ENCODE measurements at regions not wholly inside any gene's neighbourhood (a gene's known extent, or its start where the extent isn't known, plus 50 kb on each side); places are given as distances from the start of the nearest gene placed in this dataset.

- DNase-seq: no peak
Observed at GRCh38 chr5:89445106-89445745, 562.2 kb upstream of the MEF2C start.

- no peak for DNase-seq
Observed at GRCh38 chr5:89444088-89444487, 561.1 kb upstream of the MEF2C start.

GRCh38 chr5:89443508-89443907 lies 560.5 kb upstream of the MEF2C start:
- DNase-seq: no peak

GRCh38 chr5:89441965-89442364 lies 559.0 kb upstream of the MEF2C start:
- no peak for DNase-seq

GRCh38 chr5:89440670-89441069 lies 557.7 kb upstream of the MEF2C start:
- no peak for DNase-seq

GRCh38 chr5:89437450-89438435 lies 554.8 kb upstream of the MEF2C start:
- DNase-seq: no peak

- no peak for DNase-seq
Observed at GRCh38 chr5:89436464-89436863, 553.5 kb upstream of the MEF2C start.

- DNase-seq: no peak
Observed at GRCh38 chr5:89435347-89435746, 552.4 kb upstream of the MEF2C start.

GRCh38 chr5:89428624-89429023 lies 545.6 kb upstream of the MEF2C start:
- no peak for DNase-seq

GRCh38 chr5:89425062-89425461 lies 542.1 kb upstream of the MEF2C start:
- DNase-seq: no peak

GRCh38 chr5:89421035-89421434 lies 538.1 kb upstream of the MEF2C start:
- DNase-seq: peak; percentile 1

GRCh38 chr5:89418407-89419085 lies 535.6 kb upstream of the MEF2C start:
- DNase-seq: no peak

- DNase-seq: no peak
Observed at GRCh38 chr5:89417990-89418389, 535.0 kb upstream of the MEF2C start.

- no peak for DNase-seq
Observed at GRCh38 chr5:89417515-89417914, 534.5 kb upstream of the MEF2C start.

GRCh38 chr5:89411891-89412290 lies 528.9 kb upstream of the MEF2C start:
- DNase-seq: no peak

- DNase-seq: no peak
Observed at GRCh38 chr5:89407054-89407453, 524.1 kb upstream of the MEF2C start.

- no peak for DNase-seq
Observed at GRCh38 chr5:89401659-89402058, 518.7 kb upstream of the MEF2C start.

- no peak for DNase-seq
Observed at GRCh38 chr5:89401012-89401411, 518.0 kb upstream of the MEF2C start.

- DNase-seq: peak; percentile 6
Observed at GRCh38 chr5:89399548-89399947, 516.6 kb upstream of the MEF2C start.

- DNase-seq: no peak
Observed at GRCh38 chr5:89397096-89397495, 514.1 kb upstream of the MEF2C start.

GRCh38 chr5:89396278-89396954 lies 513.4 kb upstream of the MEF2C start:
- DNase-seq: no peak

- DNase-seq: no peak
Observed at GRCh38 chr5:89395111-89395510, 512.1 kb upstream of the MEF2C start.

- no peak for DNase-seq
Observed at GRCh38 chr5:89388872-89389271, 505.9 kb upstream of the MEF2C start.
